Posterior cingulate gyrus (tissue), 11 donors: ENCODE measurements at regions not wholly inside any gene's neighbourhood (a gene's known extent, or its start where the extent isn't known, plus 50 kb on each side); places are given as distances from the start of the nearest gene placed in this dataset.

Source experiments
- DNase-seq, 10 donors: peaks; one replicate each; pipeline versions ENCODE4 v3.0.0 to v3.0.0-alpha.2; 2020 to 2021; ENCODE audit warnings: mixed read lengths in 3 of 10
- intact Hi-C: fragments of 100-400 bp; cut with DNase I; formaldehyde crosslinking; loops from one replicate; pipeline ENCODE4 v1.15.1; 2023

- DNase-seq = no peak
- intact Hi-C loops = loop anchor here (10.0 kb wide), 1 partner anchor 58 kb away; no protein-coding TSS in a partner anchor
These were observed 115.0 kb upstream of the MDM1 start for GRCh38 chr12:68446901-68447796.

- DNase-seq = no peak
These were observed 115.7 kb upstream of the MDM1 start for GRCh38 chr12:68447797-68448260.

GRCh38 chr12:68449196-68449595, 117.0 kb upstream of the MDM1 start:
- intact Hi-C loops = loop anchor here (10.0 kb wide), 1 partner anchor 56 kb away; no protein-coding TSS in a partner anchor
- DNase-seq = no peak

More at GRCh38 chr12:68447797-68448260, 115.7 kb upstream of the MDM1 start:
- intact Hi-C loops = loop anchor here (10.0 kb wide), 1 partner anchor 57 kb away; no protein-coding TSS in a partner anchor

- no peak for DNase-seq
- intact Hi-C loops = no loop called here
These were observed 118.7 kb upstream of the MDM1 start for GRCh38 chr12:68450947-68451260.

GRCh38 chr12:68451261-68452077, 119.3 kb upstream of the MDM1 start:
- intact Hi-C loops = no loop called here
- peak in 2 of 10 donors; percentile 7 to 9 for DNase-seq

- intact Hi-C loops = no loop called here
- DNase-seq = no peak
These were observed 120.0 kb upstream of the MDM1 start for GRCh38 chr12:68452078-68452715.

- intact Hi-C loops = no loop called here
- DNase-seq = no peak
These were observed 121.1 kb upstream of the MDM1 start for GRCh38 chr12:68453278-68453677.

GRCh38 chr12:68453876-68454275, 121.7 kb upstream of the MDM1 start:
- intact Hi-C loops = no loop called here

GRCh38 chr12:68454892-68455291, 122.7 kb upstream of the MDM1 start:
- DNase-seq = no peak
- intact Hi-C loops = no loop called here

More at GRCh38 chr12:68453876-68454275, 121.7 kb upstream of the MDM1 start:
- DNase-seq = no peak

GRCh38 chr12:68455691-68456345, 123.7 kb upstream of the MDM1 start:
- DNase-seq = no peak
- intact Hi-C loops = no loop called here

GRCh38 chr12:68458866-68459265, 126.7 kb upstream of the MDM1 start:
- DNase-seq = no peak
- intact Hi-C loops = no loop called here

- intact Hi-C loops = no loop called here
- no peak for DNase-seq
These were observed 128.1 kb upstream of the MDM1 start for GRCh38 chr12:68460236-68460635.

- DNase-seq = no peak
- intact Hi-C loops = no loop called here
These were observed 129.5 kb upstream of the MDM1 start for GRCh38 chr12:68461645-68462044.

GRCh38 chr12:68462803-68463202, 130.6 kb upstream of the MDM1 start:
- intact Hi-C loops = no loop called here
- DNase-seq = no peak

GRCh38 chr12:68465227-68465626, 133.1 kb upstream of the MDM1 start:
- intact Hi-C loops = no loop called here
- no peak for DNase-seq

GRCh38 chr12:68467514-68467913, 135.4 kb upstream of the MDM1 start:
- DNase-seq = no peak
- intact Hi-C loops = no loop called here

- intact Hi-C loops = no loop called here
- DNase-seq = no peak
These were observed 135.9 kb upstream of the MDM1 start for GRCh38 chr12:68468036-68468435.

GRCh38 chr12:68469113-68469512, 137.0 kb upstream of the MDM1 start:
- intact Hi-C loops = no loop called here
- DNase-seq = no peak

- intact Hi-C loops = no loop called here
- no peak for DNase-seq
These were observed 138.6 kb upstream of the MDM1 start for GRCh38 chr12:68470664-68471328.
